ENCODE measurements at regions not wholly inside any gene's neighbourhood (a gene's known extent, or its start where the extent isn't known, plus 50 kb on each side); places are given as distances from the start of the nearest gene placed in this dataset.

DNA sequence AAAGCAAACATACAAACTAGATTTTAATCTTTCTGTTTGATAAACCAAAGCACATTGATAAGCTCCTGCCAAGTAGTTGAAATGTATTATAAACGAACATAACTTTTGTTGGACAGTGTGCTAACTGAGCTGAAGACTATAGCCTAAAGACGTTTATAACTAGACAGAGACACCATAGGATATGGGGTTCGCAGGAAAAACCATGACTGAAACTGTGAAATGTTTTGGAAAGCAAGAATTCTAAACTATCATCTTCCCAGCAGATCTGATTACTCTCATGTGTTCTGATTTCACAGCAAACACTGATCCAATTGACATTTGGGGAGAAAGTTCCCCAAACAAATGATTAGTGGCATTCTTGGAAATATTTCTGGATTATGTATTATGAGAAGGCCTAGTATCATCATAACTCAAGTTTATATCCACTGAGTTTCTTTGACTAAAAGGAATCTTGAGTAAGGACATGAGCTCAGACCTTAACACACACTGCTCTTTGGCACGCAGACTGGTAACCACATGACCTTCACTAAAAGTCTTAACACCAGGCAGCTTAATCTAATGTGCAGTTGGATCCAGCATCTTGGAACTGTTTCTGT is 375.2 kb downstream of the ZNF608 start:
- Histone ChIP-seq H2AFZ (ENCODE audit: insufficient read depth, low read depth, low read length, poor library complexity, severe bottlenecking) (no peak overlapping the region), H3K9ac (ENCODE audit: insufficient read depth, low read length, poor library complexity, severe bottlenecking) (no peak overlapping the region), H3K4me2 (replicated peaks; ENCODE audit: extremely low read depth, low read length, poor library complexity, severe bottlenecking) (no peak overlapping the region), H3K4me3 (replicated peaks in 1 of 3; ENCODE audit: low read depth in 2 of 3, low read length in 3 of 3) (no peak overlapping the region), H3K27ac (ENCODE audit: low read depth in 1 of 2, low read length in 2 of 2) (no peak overlapping the region), H3K9me3 (replicated peaks in 1 of 2; ENCODE audit: control insufficient read depth in 1 of 2, insufficient read depth in 1 of 2, low read length in 2 of 2) (peaks cover 8 to 10% of the 10 kb centered on the region in 2 donors), H3K36me3 (replicated peaks in 1 of 2; ENCODE audit: control insufficient read depth in 1 of 2, insufficient read depth in 2 of 2, low read length in 2 of 2) (no peaks in the 10 kb centered on the region), H4K20me1 (ENCODE audit: insufficient read depth, low read length) (no peaks in the 10 kb centered on the region), H3K27me3 (ENCODE audit: control insufficient read depth in 2 of 2, insufficient read depth in 2 of 2, low read length in 2 of 2) (no peaks in the 10 kb centered on the region), H3K4me1 (ENCODE audit: control insufficient read depth in 1 of 2, insufficient read depth in 2 of 2, low read length in 2 of 2) (no peaks in the 10 kb centered on the region), H3K79me2 (ENCODE audit: insufficient read depth, low read length) (no peaks in the 10 kb centered on the region)
- TF ChIP-seq, protein P1, sequence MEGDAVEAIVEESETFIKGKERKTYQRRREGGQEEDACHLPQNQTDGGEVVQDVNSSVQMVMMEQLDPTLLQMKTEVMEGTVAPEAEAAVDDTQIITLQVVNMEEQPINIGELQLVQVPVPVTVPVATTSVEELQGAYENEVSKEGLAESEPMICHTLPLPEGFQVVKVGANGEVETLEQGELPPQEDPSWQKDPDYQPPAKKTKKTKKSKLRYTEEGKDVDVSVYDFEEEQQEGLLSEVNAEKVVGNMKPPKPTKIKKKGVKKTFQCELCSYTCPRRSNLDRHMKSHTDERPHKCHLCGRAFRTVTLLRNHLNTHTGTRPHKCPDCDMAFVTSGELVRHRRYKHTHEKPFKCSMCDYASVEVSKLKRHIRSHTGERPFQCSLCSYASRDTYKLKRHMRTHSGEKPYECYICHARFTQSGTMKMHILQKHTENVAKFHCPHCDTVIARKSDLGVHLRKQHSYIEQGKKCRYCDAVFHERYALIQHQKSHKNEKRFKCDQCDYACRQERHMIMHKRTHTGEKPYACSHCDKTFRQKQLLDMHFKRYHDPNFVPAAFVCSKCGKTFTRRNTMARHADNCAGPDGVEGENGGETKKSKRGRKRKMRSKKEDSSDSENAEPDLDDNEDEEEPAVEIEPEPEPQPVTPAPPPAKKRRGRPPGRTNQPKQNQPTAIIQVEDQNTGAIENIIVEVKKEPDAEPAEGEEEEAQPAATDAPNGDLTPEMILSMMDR (IDR thresholded peaks at IDR 0.05), result no peak
- Mint-ChIP-seq H3K4me1 (no peaks in the 10 kb centered on the region), H3K4me3 (no peak overlapping the region), H3K27ac (no peak overlapping the region), H3K27me3 (ENCODE audit: low read depth in 3 of 3) (no peaks in the 10 kb centered on the region), H3K36me3 (no peaks in the 10 kb centered on the region), H3K9me3 (peaks cover 6 to 24% (median 16%) of the 10 kb centered on the region in 7 donors)
- DNase-seq, result no peak
- 88% methylated on average over 1 of the region's 4 CpGs for WGBS (ENCODE audit: insufficient coverage)
- intact Hi-C loops (cut with micrococcal nuclease), result no loop called here

DNA sequence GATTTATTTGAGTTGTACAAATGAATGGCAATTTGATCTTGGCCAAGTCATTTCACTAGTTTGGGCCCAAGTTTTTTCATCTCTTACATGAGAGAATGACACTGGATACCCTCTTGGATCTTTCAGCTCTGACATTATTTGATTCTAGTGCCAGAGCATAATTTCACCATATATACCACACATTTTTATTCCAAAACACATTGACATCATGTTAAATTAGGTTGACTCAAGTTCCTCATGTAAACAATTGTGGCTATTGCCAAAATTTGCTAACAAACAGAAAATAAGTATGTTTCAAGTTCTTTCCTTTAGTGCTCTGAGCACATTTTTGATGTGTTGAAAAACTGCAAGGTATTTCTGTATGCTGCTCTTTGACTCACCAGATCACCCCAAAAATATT is 375.8 kb downstream of the ZNF608 start:
- Histone ChIP-seq H3K27ac (ENCODE audit: low read depth in 1 of 2, low read length in 2 of 2) (no peak overlapping the region), H3K9ac (ENCODE audit: insufficient read depth, low read length, poor library complexity, severe bottlenecking) (no peak overlapping the region), H2AFZ (ENCODE audit: insufficient read depth, low read depth, low read length, poor library complexity, severe bottlenecking) (no peak overlapping the region), H3K4me1 (ENCODE audit: control insufficient read depth in 1 of 2, insufficient read depth in 2 of 2, low read length in 2 of 2) (no peaks in the 10 kb centered on the region), H3K4me3 (replicated peaks in 1 of 3; ENCODE audit: low read depth in 2 of 3, low read length in 3 of 3) (no peak overlapping the region), H4K20me1 (ENCODE audit: insufficient read depth, low read length) (no peaks in the 10 kb centered on the region), H3K79me2 (ENCODE audit: insufficient read depth, low read length) (no peaks in the 10 kb centered on the region), H3K27me3 (ENCODE audit: control insufficient read depth in 2 of 2, insufficient read depth in 2 of 2, low read length in 2 of 2) (no peaks in the 10 kb centered on the region), H3K9me3 (replicated peaks in 1 of 2; ENCODE audit: control insufficient read depth in 1 of 2, insufficient read depth in 1 of 2, low read length in 2 of 2) (peaks cover 8 to 10% of the 10 kb centered on the region in 2 donors), H3K4me2 (replicated peaks; ENCODE audit: extremely low read depth, low read length, poor library complexity, severe bottlenecking) (no peak overlapping the region), H3K36me3 (replicated peaks in 1 of 2; ENCODE audit: control insufficient read depth in 1 of 2, insufficient read depth in 2 of 2, low read length in 2 of 2) (no peaks in the 10 kb centered on the region)
- Mint-ChIP-seq H3K4me3 (no peak overlapping the region), H3K27me3 (ENCODE audit: low read depth in 3 of 3) (no peaks in the 10 kb centered on the region), H3K4me1 (no peaks in the 10 kb centered on the region), H3K27ac (no peak overlapping the region), H3K9me3 (peaks cover 6 to 24% (median 16%) of the 10 kb centered on the region in 7 donors), H3K36me3 (no peaks in the 10 kb centered on the region)
- DNase-seq, result no peak
- TF ChIP-seq, protein P1 (IDR thresholded peaks at IDR 0.05), result no peak
- intact Hi-C loops (cut with micrococcal nuclease), result no loop called here

Measured in CD14-positive monocyte (primary cell).